CD14-positive monocyte (primary cell): ENCODE measurements at regions not wholly inside any gene's neighbourhood (a gene's known extent, or its start where the extent isn't known, plus 50 kb on each side); places are given as distances from the start of the nearest gene placed in this dataset.

ENCODE experiments used
- DNase-seq, 3 donors: peaks; one replicate each; pipeline ENCODE4 v3.0.0-alpha.2; 2011 to 2022
- H2AFZ ChIP-seq: 2 replicates; pipeline ENCODE4 v1.6.0; 2012; ENCODE audit warnings: mild to moderate bottlenecking, low read depth, low read length, inconsistent platforms; ENCODE audit not compliant: insufficient read depth, poor library complexity, severe bottlenecking
- H3K27ac ChIP-seq, 2 donors: 1 replicate in 1 of 2; 2 replicates in 1 of 2; pipeline ENCODE4 v1.5.1; 2012 to 2013; ENCODE audit warnings: low read length in 2 of 2, control low read depth in 1 of 2, inconsistent platforms in 1 of 2, low read depth in 1 of 2, mild to moderate bottlenecking in 1 of 2
- H3K27me3 ChIP-seq, 2 donors: one replicate each; pipeline versions ENCODE4 v1.6.0 to v1.6.1; 2011 to 2013; ENCODE audit warnings: low read length in 2 of 2; ENCODE audit not compliant: control insufficient read depth in 2 of 2, insufficient read depth in 2 of 2
- H3K36me3 ChIP-seq, 2 donors: replicated peaks in 1 of 2; 1 replicate in 1 of 2; 2 replicates in 1 of 2; pipeline versions ENCODE4 v1.5.1 to v1.6.1; 2012 to 2013; ENCODE audit warnings: low read length in 2 of 2, control low read depth in 1 of 2, inconsistent platforms in 1 of 2, mild to moderate bottlenecking in 1 of 2; ENCODE audit not compliant: insufficient read depth in 2 of 2, control insufficient read depth in 1 of 2
- H3K4me1 ChIP-seq, 2 donors: 1 replicate in 1 of 2; 2 replicates in 1 of 2; pipeline versions ENCODE4 v1.5.1 to v1.6.1; 2012 to 2013; ENCODE audit warnings: low read length in 2 of 2, control low read depth in 1 of 2, inconsistent platforms in 1 of 2, mild to moderate bottlenecking in 1 of 2, moderate library complexity in 1 of 2; ENCODE audit not compliant: insufficient read depth in 2 of 2, control insufficient read depth in 1 of 2
- H3K4me2 ChIP-seq: replicated peaks from 2 replicates; pipeline ENCODE3; 2012; ENCODE audit warnings: low read length, moderate library complexity, mild to moderate bottlenecking; ENCODE audit not compliant: poor library complexity, severe bottlenecking; ENCODE audit errors: extremely low read depth
- H3K4me3 ChIP-seq, 3 experiments: fragments of 200-600 bp in 1 of 3; sonication (generic) in 1 of 3; replicated peaks in 1 of 3; 1 replicate in 2 of 3; 2 replicates in 1 of 3; pipeline ENCODE4 v1.5.1; 2011 to 2013; ENCODE audit warnings: low read length in 3 of 3, mild to moderate bottlenecking in 3 of 3, control low read depth in 2 of 3, low read depth in 2 of 3, inconsistent platforms in 1 of 3, moderate library complexity in 1 of 3
- H3K79me2 ChIP-seq: 2 replicates; pipeline ENCODE4 v1.6.0; 2012; ENCODE audit warnings: mild to moderate bottlenecking, control low read depth, inconsistent platforms, low read length, moderate library complexity; ENCODE audit not compliant: insufficient read depth
- H3K9ac ChIP-seq: 2 replicates; pipeline ENCODE4 v1.6.0; 2017; ENCODE audit warnings: low read length, mild to moderate bottlenecking; ENCODE audit not compliant: insufficient read depth, poor library complexity, severe bottlenecking
- H3K9me3 ChIP-seq, 2 donors: replicated peaks in 1 of 2; 1 replicate in 1 of 2; 2 replicates in 1 of 2; pipeline versions ENCODE4 v1.5.1 to v1.6.1; 2012 to 2013; ENCODE audit warnings: low read length in 2 of 2, control low read depth in 1 of 2; ENCODE audit not compliant: control insufficient read depth in 1 of 2, insufficient read depth in 1 of 2
- H4K20me1 ChIP-seq: 2 replicates; pipeline ENCODE4 v1.6.0; 2012; ENCODE audit warnings: mild to moderate bottlenecking, low read length, control low read depth, moderate library complexity; ENCODE audit not compliant: insufficient read depth
- H3K27ac Mint-ChIP-seq, 7 donors: one replicate each; pipeline ENCODE4 v1.8.0; 2020; ENCODE audit warnings: mild to moderate bottlenecking in 7 of 7, mixed read lengths in 7 of 7, moderate library complexity in 6 of 7, inconsistent platforms in 2 of 7
- H3K27me3 Mint-ChIP-seq, 3 donors: one replicate each; pipeline ENCODE4 v1.8.0; 2021 to 2022; ENCODE audit warnings: low read depth in 3 of 3, mild to moderate bottlenecking in 3 of 3, mixed read lengths in 3 of 3, moderate library complexity in 3 of 3, inconsistent platforms in 1 of 3
- H3K36me3 Mint-ChIP-seq, 2 donors: one replicate each; pipeline ENCODE4 v1.8.0; 2020; ENCODE audit warnings: mixed read lengths in 2 of 2, inconsistent platforms in 1 of 2, mild to moderate bottlenecking in 1 of 2
- H3K4me1 Mint-ChIP-seq: one replicate; pipeline ENCODE4 v1.8.0; 2020; ENCODE audit warnings: mild to moderate bottlenecking, mixed read lengths
- H3K4me3 Mint-ChIP-seq, 2 donors: one replicate each; pipeline ENCODE4 v1.8.0; 2020; ENCODE audit warnings: mild to moderate bottlenecking in 2 of 2, mixed read lengths in 2 of 2, moderate library complexity in 1 of 2
- H3K9me3 Mint-ChIP-seq, 7 donors: one replicate each; pipeline ENCODE4 v1.8.0; 2020 to 2022; ENCODE audit warnings: mixed read lengths in 7 of 7, mild to moderate bottlenecking in 6 of 7, moderate library complexity in 6 of 7, inconsistent platforms in 2 of 7
- WGBS: methylation state at CpG from one replicate; pipeline ENCODE4 v1.1.5; 2013; ENCODE audit warnings: missing lambda C conversion rate; ENCODE audit not compliant: insufficient coverage; 5-methylcytosine and 5-hydroxymethylcytosine counted together
- intact Hi-C, 2 donors: fragments of 100-400 bp; cut with micrococcal nuclease; formaldehyde crosslinking; loops; one replicate each; pipeline versions ENCODE4 v1.15.0 to v1.15.1; 2023
- TF ChIP-seq, protein P1 (sequence below): fragments of 200-600 bp; IDR thresholded peaks from one replicate; pipeline ENCODE4 v1.8.0; 2022; ENCODE audit warnings: antibody characterized with exemption, mild to moderate bottlenecking

DNA sequence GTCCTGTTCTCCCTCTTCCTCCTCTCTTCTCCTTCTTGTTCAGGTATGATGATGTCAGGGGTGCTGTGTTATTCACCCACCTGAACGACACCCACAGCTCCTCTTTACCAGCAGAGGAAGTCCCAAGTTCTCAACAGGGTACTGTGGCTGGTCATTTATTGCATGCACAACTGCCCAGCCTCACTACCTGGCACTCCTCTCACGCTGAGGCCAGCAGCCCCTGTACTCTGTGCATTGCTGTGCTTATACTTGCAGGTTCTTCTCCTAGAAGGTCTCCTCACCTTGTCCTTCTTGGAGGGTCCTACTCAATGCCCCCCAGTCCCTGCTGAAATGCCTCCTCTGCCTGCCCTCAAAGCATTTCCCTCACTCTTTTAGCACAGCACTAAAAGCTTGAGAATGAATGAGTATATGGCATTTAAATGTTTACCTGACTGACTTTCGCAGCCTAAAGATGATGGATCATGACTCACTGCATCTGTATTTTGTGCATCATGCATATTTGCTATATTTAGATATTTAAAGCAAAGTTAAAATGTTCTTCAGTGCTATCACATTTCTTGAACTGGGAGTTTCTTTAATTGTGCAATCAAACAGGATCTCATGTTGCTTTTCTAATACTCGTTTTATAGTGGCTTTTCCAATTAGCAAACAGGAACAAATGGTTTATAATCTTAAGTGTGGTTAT is 1069.3 kb downstream of the NLGN4Y start:
- H3K36me3 Mint-ChIP-seq, result no peaks in the 10 kb centered on the region
- 80% methylated on average over 1 of the region's 4 CpGs for WGBS
- Histone ChIP-seq H3K27ac (no peak overlapping the region), H3K36me3 (no peaks in the 10 kb centered on the region), H3K4me1 (no peaks in the 10 kb centered on the region), H3K9ac (no peak overlapping the region), H3K27me3 (no peaks in the 10 kb centered on the region), H3K9me3 (no peaks in the 10 kb centered on the region), H3K4me3 (no peak overlapping the region), H3K4me2 (no peak overlapping the region), H4K20me1 (no peaks in the 10 kb centered on the region), H2AFZ (no peak overlapping the region), H3K79me2 (no peaks in the 10 kb centered on the region)
- DNase-seq, result no peak
- TF ChIP-seq, protein P1, sequence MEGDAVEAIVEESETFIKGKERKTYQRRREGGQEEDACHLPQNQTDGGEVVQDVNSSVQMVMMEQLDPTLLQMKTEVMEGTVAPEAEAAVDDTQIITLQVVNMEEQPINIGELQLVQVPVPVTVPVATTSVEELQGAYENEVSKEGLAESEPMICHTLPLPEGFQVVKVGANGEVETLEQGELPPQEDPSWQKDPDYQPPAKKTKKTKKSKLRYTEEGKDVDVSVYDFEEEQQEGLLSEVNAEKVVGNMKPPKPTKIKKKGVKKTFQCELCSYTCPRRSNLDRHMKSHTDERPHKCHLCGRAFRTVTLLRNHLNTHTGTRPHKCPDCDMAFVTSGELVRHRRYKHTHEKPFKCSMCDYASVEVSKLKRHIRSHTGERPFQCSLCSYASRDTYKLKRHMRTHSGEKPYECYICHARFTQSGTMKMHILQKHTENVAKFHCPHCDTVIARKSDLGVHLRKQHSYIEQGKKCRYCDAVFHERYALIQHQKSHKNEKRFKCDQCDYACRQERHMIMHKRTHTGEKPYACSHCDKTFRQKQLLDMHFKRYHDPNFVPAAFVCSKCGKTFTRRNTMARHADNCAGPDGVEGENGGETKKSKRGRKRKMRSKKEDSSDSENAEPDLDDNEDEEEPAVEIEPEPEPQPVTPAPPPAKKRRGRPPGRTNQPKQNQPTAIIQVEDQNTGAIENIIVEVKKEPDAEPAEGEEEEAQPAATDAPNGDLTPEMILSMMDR, result no peak
- H3K4me3 Mint-ChIP-seq, result no peak overlapping the region
- H3K9me3 Mint-ChIP-seq, result peaks cover 0 to 2% (median 0%) of the 10 kb centered on the region in 7 donors
- no peak overlapping the region for H3K27ac Mint-ChIP-seq
- intact Hi-C loops, result no loop called here
- no peaks in the 10 kb centered on the region for H3K27me3 Mint-ChIP-seq
- H3K4me1 Mint-ChIP-seq, result no peaks in the 10 kb centered on the region

DNA sequence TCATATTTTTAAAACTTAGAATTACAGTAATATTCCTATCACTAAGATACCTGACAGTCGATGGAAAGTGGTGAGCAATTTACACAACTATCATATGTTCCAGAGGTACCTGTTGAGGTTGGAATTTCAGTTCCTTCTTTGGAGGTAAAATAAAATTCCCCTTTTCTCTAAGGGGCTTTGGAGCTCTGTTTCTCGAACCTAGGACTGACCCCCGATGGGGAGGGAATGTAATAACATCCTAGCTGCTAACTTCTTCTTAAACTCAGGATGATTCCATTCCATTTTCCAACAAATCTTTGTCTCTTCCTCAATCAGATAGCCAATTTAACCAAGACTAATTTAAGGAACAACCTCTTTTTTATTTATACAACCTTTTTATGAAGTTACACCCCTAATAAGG is 1069.8 kb downstream of the NLGN4Y start:
- no peaks in the 10 kb centered on the region for H3K9me3 ChIP-seq
- H3K36me3 Mint-ChIP-seq, result no peaks in the 10 kb centered on the region
- H3K4me1 Mint-ChIP-seq, result no peaks in the 10 kb centered on the region
- H4K20me1 ChIP-seq, result no peaks in the 10 kb centered on the region
- H3K79me2 ChIP-seq, result no peaks in the 10 kb centered on the region
- intact Hi-C loops, result no loop called here
- H3K4me3 ChIP-seq, result no peak overlapping the region
- no peak overlapping the region for H3K4me2 ChIP-seq
- no peak overlapping the region for H3K27ac ChIP-seq
- H3K4me3 Mint-ChIP-seq, result no peak overlapping the region
- H3K9ac ChIP-seq, result no peak overlapping the region
- peaks cover 0 to 2% (median 0%) of the 10 kb centered on the region in 7 donors for H3K9me3 Mint-ChIP-seq
- TF ChIP-seq, protein P1, result no peak
- DNase-seq, result no peak
- no peaks in the 10 kb centered on the region for H3K27me3 Mint-ChIP-seq
- no peaks in the 10 kb centered on the region for H3K36me3 ChIP-seq
- H3K27ac Mint-ChIP-seq, result no peak overlapping the region
- WGBS, result no CpG with 5 or more reads among the region's 3 CpGs
- no peaks in the 10 kb centered on the region for H3K4me1 ChIP-seq
- no peaks in the 10 kb centered on the region for H3K27me3 ChIP-seq
- H2AFZ ChIP-seq, result no peak overlapping the region
